ENCODE measurements at regions not wholly inside any gene's neighbourhood (a gene's known extent, or its start where the extent isn't known, plus 50 kb on each side); places are given as distances from the start of the nearest gene placed in this dataset.

GRCh38 chrX:35289952-35290351, 347.4 kb downstream of the FAM47B start:
- TF ChIP-seq CTCF (IDR thresholded peaks at IDR 0.05): no peak
- no peak for TF ChIP-seq POLR2AphosphoS5 (IDR thresholded peaks at IDR 0.05)
- no peak for TF ChIP-seq POLR2A (IDR thresholded peaks at IDR 0.05)

All from prostate gland (tissue), 2 donors.